Stimulated activated CD4-positive, alpha-beta T cell treated with anti-CD3 and anti-CD28 coated beads, Interleukin-1b, Interleukin-23, amount 100 ng/mL, for 1 hour (primary cell): ENCODE measurements at regions not wholly inside any gene's neighbourhood (a gene's known extent, or its start where the extent isn't known, plus 50 kb on each side); places are given as distances from the start of the nearest gene placed in this dataset.

ENCODE experiments used
- DNase-seq, 2 donors: peaks; one replicate each; pipeline ENCODE4 v3.0.0-alpha.2; 2020; ENCODE audit warnings: low read depth in 2 of 2

GRCh38 chr17:15894913-15895658, 49.8 kb upstream of the ADORA2B start:
- no peak for DNase-seq
